K562 (cell line): ENCODE measurements at regions not wholly inside any gene's neighbourhood (a gene's known extent, or its start where the extent isn't known, plus 50 kb on each side); places are given as distances from the start of the nearest gene placed in this dataset.

Experiments
- BHLHE40 ChIP-seq: IDR thresholded peaks from 2 replicates; pipeline ENCODE4 v1.6.1; 2011; ENCODE audit warnings: low read length, improper control_type of control experiment
- SP1 ChIP-seq: sonication (generic); formaldehyde crosslinking; IDR thresholded peaks from 2 replicates; pipeline ENCODE4 v1.8.1; 2022; ENCODE audit warnings: mild to moderate bottlenecking, missing genetic modification reagents
- TF ChIP-seq, protein P1 (sequence below): fragments of 450-650 bp; IDR thresholded peaks from 2 replicates; pipeline ENCODE4 v1.6.1; 2016; ENCODE audit warnings: borderline replicate concordance
- TF ChIP-seq, protein P2 (sequence below): fragments of 250-450 bp; sonication (Bioruptor Pico); IDR thresholded peaks from 2 replicates; pipeline ENCODE4 v1.5.0; 2021; ENCODE audit warnings: mild to moderate bottlenecking, borderline replicate concordance

GRCh38 chr1:226788965-226789364 lies 49.9 kb upstream of the ITPKB start (continued):
- TF ChIP-seq, protein P1, sequence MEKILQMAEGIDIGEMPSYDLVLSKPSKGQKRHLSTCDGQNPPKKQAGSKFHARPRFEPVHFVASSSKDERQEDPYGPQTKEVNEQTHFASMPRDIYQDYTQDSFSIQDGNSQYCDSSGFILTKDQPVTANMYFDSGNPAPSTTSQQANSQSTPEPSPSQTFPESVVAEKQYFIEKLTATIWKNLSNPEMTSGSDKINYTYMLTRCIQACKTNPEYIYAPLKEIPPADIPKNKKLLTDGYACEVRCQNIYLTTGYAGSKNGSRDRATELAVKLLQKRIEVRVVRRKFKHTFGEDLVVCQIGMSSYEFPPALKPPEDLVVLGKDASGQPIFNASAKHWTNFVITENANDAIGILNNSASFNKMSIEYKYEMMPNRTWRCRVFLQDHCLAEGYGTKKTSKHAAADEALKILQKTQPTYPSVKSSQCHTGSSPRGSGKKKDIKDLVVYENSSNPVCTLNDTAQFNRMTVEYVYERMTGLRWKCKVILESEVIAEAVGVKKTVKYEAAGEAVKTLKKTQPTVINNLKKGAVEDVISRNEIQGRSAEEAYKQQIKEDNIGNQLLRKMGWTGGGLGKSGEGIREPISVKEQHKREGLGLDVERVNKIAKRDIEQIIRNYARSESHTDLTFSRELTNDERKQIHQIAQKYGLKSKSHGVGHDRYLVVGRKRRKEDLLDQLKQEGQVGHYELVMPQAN = no peak
- TF ChIP-seq BHLHE40 (no peak), SP1 (CRISPR knock-in tag) (no peak)
- TF ChIP-seq, protein P2, sequence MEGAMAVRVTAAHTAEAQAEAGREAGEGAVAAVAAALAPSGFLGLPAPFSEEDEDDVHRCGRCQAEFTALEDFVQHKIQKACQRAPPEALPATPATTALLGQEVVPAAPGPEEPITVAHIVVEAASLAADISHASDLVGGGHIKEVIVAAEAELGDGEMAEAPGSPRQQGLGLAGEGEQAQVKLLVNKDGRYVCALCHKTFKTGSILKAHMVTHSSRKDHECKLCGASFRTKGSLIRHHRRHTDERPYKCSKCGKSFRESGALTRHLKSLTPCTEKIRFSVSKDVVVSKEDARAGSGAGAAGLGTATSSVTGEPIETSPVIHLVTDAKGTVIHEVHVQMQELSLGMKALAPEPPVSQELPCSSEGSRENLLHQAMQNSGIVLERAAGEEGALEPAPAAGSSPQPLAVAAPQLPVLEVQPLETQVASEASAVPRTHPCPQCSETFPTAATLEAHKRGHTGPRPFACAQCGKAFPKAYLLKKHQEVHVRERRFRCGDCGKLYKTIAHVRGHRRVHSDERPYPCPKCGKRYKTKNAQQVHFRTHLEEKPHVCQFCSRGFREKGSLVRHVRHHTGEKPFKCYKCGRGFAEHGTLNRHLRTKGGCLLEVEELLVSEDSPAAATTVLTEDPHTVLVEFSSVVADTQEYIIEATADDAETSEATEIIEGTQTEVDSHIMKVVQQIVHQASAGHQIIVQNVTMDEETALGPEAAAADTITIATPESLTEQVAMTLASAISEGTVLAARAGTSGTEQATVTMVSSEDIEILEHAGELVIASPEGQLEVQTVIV (CRISPR knock-in tag) = no peak
